IMR-90 (cell line): ENCODE measurements at regions not wholly inside any gene's neighbourhood (a gene's known extent, or its start where the extent isn't known, plus 50 kb on each side); places are given as distances from the start of the nearest gene placed in this dataset.

Experiments
- ATAC-seq: fragments of 200-7000 bp; cut with Tn5 transposase; 2 replicates; pipeline ENCODE4 v1.9.1; 2020; ENCODE audit warnings: low read depth, mild to moderate bottlenecking, moderate library complexity
- BruUV-seq: library from RNA; stranded (reverse); fragments of 400-500 nt; replicated peaks from 2 replicates; lab custom pipeline; 2021; lab: Mats Ljungman, UMichigan
- CTCF ChIA-PET: fragments of 300-600 bp; formaldehyde crosslinking; extraction: SDS; loops from one replicate; lab custom pipeline; 2021; ENCODE audit warnings: antibody characterized with exemption; lab: Yijun Ruan, JAX
- POLR2A ChIA-PET: fragments of 300-600 bp; sonication (Branson Sonifier 250); formaldehyde crosslinking; loops from one replicate; lab custom pipeline; 2022; ENCODE audit warnings: antibody characterized with exemption; ENCODE audit not compliant: unreplicated experiment; lab: Charles Lee
- DNase-seq: peaks from one replicate; pipeline ENCODE4 v3.0.0; 2013
- H2AFZ ChIP-seq: replicated peaks from 2 replicates; pipeline ENCODE3; 2013; ENCODE audit warnings: low read length, mild to moderate bottlenecking; ENCODE audit not compliant: poor library complexity
- H2AK5ac ChIP-seq: 2 replicates; pipeline ENCODE4 v1.6.1; 2013; ENCODE audit warnings: low read depth, low read length, inconsistent platforms
- H2AK9ac ChIP-seq: replicated peaks from 2 replicates; pipeline ENCODE3; 2013; ENCODE audit warnings: mild to moderate bottlenecking, low read depth, low read length, moderate library complexity; ENCODE audit not compliant: poor library complexity
- H2BK120ac ChIP-seq: 2 replicates; pipeline ENCODE4 v1.6.1; 2013; ENCODE audit warnings: low read depth, low read length, inconsistent platforms
- H2BK15ac ChIP-seq: 3 replicates; pipeline ENCODE4 v1.6.1; 2013; ENCODE audit warnings: low read depth, low read length, inconsistent platforms
- H2BK20ac ChIP-seq: 2 replicates; pipeline ENCODE4 v1.6.1; 2013; ENCODE audit warnings: low read depth, mild to moderate bottlenecking, inconsistent platforms, low read length, moderate library complexity
- H2BK5ac ChIP-seq: 2 replicates; pipeline ENCODE4 v1.6.1; 2013; ENCODE audit warnings: mild to moderate bottlenecking, low read depth, low read length, inconsistent platforms; ENCODE audit not compliant: poor library complexity, severe bottlenecking
- H3K14ac ChIP-seq: replicated peaks from 2 replicates; pipeline ENCODE4 v1.6.1; 2013; ENCODE audit warnings: low read depth, low read length, inconsistent platforms
- H3K18ac ChIP-seq: 2 replicates; pipeline ENCODE4 v1.6.1; 2013; ENCODE audit warnings: low read depth, low read length, control low read depth
- H3K23ac ChIP-seq: 2 replicates; pipeline ENCODE4 v1.6.1; 2013; ENCODE audit warnings: low read depth, low read length, inconsistent platforms
- H3K27ac ChIP-seq: 2 replicates; pipeline ENCODE4 v1.5.1; 2013; ENCODE audit warnings: mild to moderate bottlenecking, control low read depth, low read length; ENCODE audit not compliant: insufficient read depth
- H3K27me3 ChIP-seq: 2 replicates; pipeline ENCODE4 v1.6.1; 2013; ENCODE audit warnings: low read length; ENCODE audit not compliant: control insufficient read depth, insufficient read depth
- H3K36me3 ChIP-seq: 2 replicates; pipeline ENCODE4 v1.6.1; 2013; ENCODE audit warnings: low read length, mixed read lengths; ENCODE audit not compliant: control insufficient read depth, insufficient read depth
- H3K4ac ChIP-seq: 2 replicates; pipeline ENCODE4 v1.6.1; 2013; ENCODE audit warnings: low read depth, low read length, inconsistent platforms
- H3K4me1 ChIP-seq: 2 replicates; pipeline ENCODE4 v1.6.1; 2013; ENCODE audit warnings: low read length, mixed read lengths; ENCODE audit not compliant: control insufficient read depth, insufficient read depth
- H3K4me2 ChIP-seq: 2 replicates; pipeline ENCODE4 v1.6.1; 2013; ENCODE audit warnings: low read depth, mild to moderate bottlenecking, control low read depth, low read length, moderate library complexity
- H3K4me3 ChIP-seq: 2 replicates; pipeline ENCODE4 v1.5.1; 2013; ENCODE audit warnings: low read depth, mild to moderate bottlenecking, control low read depth, low read length, moderate library complexity; ENCODE audit not compliant: insufficient read depth
- H3K56ac ChIP-seq: 2 replicates; pipeline ENCODE4 v1.6.1; 2013; ENCODE audit warnings: low read length, inconsistent platforms; ENCODE audit not compliant: insufficient read depth; ENCODE audit errors: extremely low read depth
- H3K79me1 ChIP-seq, 2 experiments: 2 replicates each; pipeline ENCODE4 v1.6.1; 2013; ENCODE audit warnings: low read length in 2 of 2, inconsistent platforms in 1 of 2, low read depth in 1 of 2
- H3K9ac ChIP-seq: 2 replicates; pipeline ENCODE4 v1.6.1; 2013; ENCODE audit warnings: low read depth, low read length, control low read depth
- H3K9me1 ChIP-seq: 2 replicates; pipeline ENCODE4 v1.6.1; 2013; ENCODE audit warnings: low read length, inconsistent platforms; ENCODE audit not compliant: insufficient read depth
- H3K9me3 ChIP-seq: 2 replicates; pipeline ENCODE4 v1.6.1; 2013; ENCODE audit warnings: low read length; ENCODE audit not compliant: control insufficient read depth, insufficient read depth
- H4K20me1 ChIP-seq: 2 replicates; pipeline ENCODE4 v1.6.1; 2013; ENCODE audit warnings: low read length, inconsistent platforms; ENCODE audit not compliant: insufficient read depth
- H4K5ac ChIP-seq: 2 replicates; pipeline ENCODE4 v1.6.1; 2013; ENCODE audit warnings: mild to moderate bottlenecking, low read depth, low read length, control low read depth
- H4K8ac ChIP-seq, 2 experiments: 2 replicates each; pipeline ENCODE4 v1.6.1; 2013; ENCODE audit warnings: low read depth in 2 of 2, low read length in 2 of 2, control low read depth in 1 of 2, inconsistent platforms in 1 of 2
- H4K91ac ChIP-seq: 2 replicates; pipeline ENCODE4 v1.6.1; 2013; ENCODE audit warnings: low read depth, low read length, inconsistent platforms; ENCODE audit not compliant: insufficient read depth
- CEBPB ChIP-seq: IDR thresholded peaks from 2 replicates; pipeline ENCODE4 v1.6.1; 2012; ENCODE audit warnings: low read depth, low read length, improper control_type of control experiment
- FOS ChIP-seq: fragments of 150-350 bp; IDR thresholded peaks from 2 replicates; pipeline ENCODE4 v1.6.1; 2016; ENCODE audit warnings: low read depth, low read length
- MXI1 ChIP-seq: IDR thresholded peaks from 2 replicates; pipeline ENCODE4 v1.6.1; 2012; ENCODE audit warnings: low read depth, mild to moderate bottlenecking, low read length, moderate library complexity, borderline replicate concordance
- NFE2L2 ChIP-seq: fragments of 150-350 bp; IDR thresholded peaks from 2 replicates; pipeline ENCODE4 v1.6.1; 2016; ENCODE audit warnings: low read depth, mild to moderate bottlenecking, low read length
- RAD21 ChIP-seq: IDR thresholded peaks from 2 replicates; pipeline ENCODE4 v1.6.1; 2012; ENCODE audit warnings: low read length, improper control_type of control experiment
- WGBS, 2 experiments: methylation state at CpG; one replicate each; pipeline versions ENCODE4 v1.1.5 to v1.1.7; 2013; ENCODE audit warnings: missing lambda C conversion rate in 2 of 2; ENCODE audit not compliant: insufficient read length in 1 of 2; ENCODE audit errors: extremely low coverage in 2 of 2; 5-methylcytosine and 5-hydroxymethylcytosine counted together
- dilution Hi-C: fragments of 300-500 bp; cut with HindIII; formaldehyde crosslinking; loops from one replicate; pipeline ENCODE4 v1.14.3; 2018; ENCODE audit warnings: low sequenced_read_pairs; ENCODE audit not compliant: unreplicated experiment
- in situ Hi-C: fragments of 300-500 bp; cut with MboI; formaldehyde crosslinking; loops from 3 replicates; pipeline ENCODE4 v1.14.3; 2019; ENCODE audit warnings: low sequenced_read_pairs, inconsistent platforms, mixed read lengths
- intact Hi-C: fragments of 100-400 bp; cut with micrococcal nuclease; formaldehyde crosslinking; loops from 2 replicates; pipeline ENCODE4 v1.10.0; 2022
- TF ChIP-seq, protein P1 (sequence below): fragments of 150-350 bp; IDR thresholded peaks from 2 replicates; pipeline ENCODE4 v1.6.1; 2016; ENCODE audit warnings: low read depth, mild to moderate bottlenecking, low read length, moderate library complexity, borderline replicate concordance

- BruUV-seq: no TSS peak
- Histone ChIP-seq H3K79me1 (no peaks in the 10 kb centered on the region), H2AK9ac (no peak overlapping the region), H4K20me1 (no peaks in the 10 kb centered on the region), H3K23ac (no peak overlapping the region), H3K4me3 (no peak overlapping the region), H3K36me3 (no peaks in the 10 kb centered on the region), H2BK5ac (no peak overlapping the region), H3K56ac (no peak overlapping the region), H2AFZ (no peak overlapping the region), H4K8ac (no peak overlapping the region), H3K14ac (no peak overlapping the region), H3K27ac (no peak overlapping the region), H4K5ac (no peak overlapping the region), H3K9me1 (peaks cover 3% of the 10 kb centered on the region; the same call in 1 of the 2 replicates), H3K18ac (no peak overlapping the region), H2BK15ac (no peak overlapping the region), H3K9me3 (no peaks in the 10 kb centered on the region), H3K4me1 (no peaks in the 10 kb centered on the region), H2BK20ac (no peak overlapping the region), H3K27me3 (no peaks in the 10 kb centered on the region), H3K4me2 (no peak overlapping the region), H4K91ac (no peak overlapping the region), H2AK5ac (no peak overlapping the region), H2BK120ac (no peak overlapping the region; the same call in 1 of the 2 replicates), H3K9ac (no peak overlapping the region), H3K4ac (no peak overlapping the region)
- ChIA-PET CTCF (no interaction called here), POLR2A (no interaction called here)
- dilution Hi-C loops (no loop called here), in situ Hi-C loops (no loop called here), intact Hi-C loops (no loop called here)
- TF ChIP-seq MXI1 (no peak), CEBPB (peak; percentile 74), NFE2L2 (no peak), FOS (0 out of 2 replicates have a peak, but pooled peaks have one; percentile 27), RAD21 (no peak)
- TF ChIP-seq, protein P1, sequence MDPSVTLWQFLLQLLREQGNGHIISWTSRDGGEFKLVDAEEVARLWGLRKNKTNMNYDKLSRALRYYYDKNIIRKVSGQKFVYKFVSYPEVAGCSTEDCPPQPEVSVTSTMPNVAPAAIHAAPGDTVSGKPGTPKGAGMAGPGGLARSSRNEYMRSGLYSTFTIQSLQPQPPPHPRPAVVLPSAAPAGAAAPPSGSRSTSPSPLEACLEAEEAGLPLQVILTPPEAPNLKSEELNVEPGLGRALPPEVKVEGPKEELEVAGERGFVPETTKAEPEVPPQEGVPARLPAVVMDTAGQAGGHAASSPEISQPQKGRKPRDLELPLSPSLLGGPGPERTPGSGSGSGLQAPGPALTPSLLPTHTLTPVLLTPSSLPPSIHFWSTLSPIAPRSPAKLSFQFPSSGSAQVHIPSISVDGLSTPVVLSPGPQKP: no peak
- ATAC-seq (no peak; the same call in 1 of the 2 replicates), DNase-seq (peak; percentile 88)
- WGBS, 2 experiments: no CpG with 5 or more reads among the region's 3 CpGs
Measured at GRCh38 chr2:144950899-144951560, 431.1 kb upstream of the ZEB2 start.
